CD14-positive monocyte (primary cell): ENCODE measurements at regions not wholly inside any gene's neighbourhood (a gene's known extent, or its start where the extent isn't known, plus 50 kb on each side); places are given as distances from the start of the nearest gene placed in this dataset.

Experiments used
- DNase-seq, 3 donors: peaks; one replicate each; pipeline ENCODE4 v3.0.0-alpha.2; 2011 to 2022
- H2AFZ ChIP-seq: 2 replicates; pipeline ENCODE4 v1.6.0; 2012; ENCODE audit warnings: mild to moderate bottlenecking, low read depth, low read length, inconsistent platforms; ENCODE audit not compliant: insufficient read depth, poor library complexity, severe bottlenecking
- H3K27ac ChIP-seq, 2 donors: 1 replicate in 1 of 2; 2 replicates in 1 of 2; pipeline ENCODE4 v1.5.1; 2012 to 2013; ENCODE audit warnings: low read length in 2 of 2, control low read depth in 1 of 2, inconsistent platforms in 1 of 2, low read depth in 1 of 2, mild to moderate bottlenecking in 1 of 2
- H3K27me3 ChIP-seq, 2 donors: one replicate each; pipeline versions ENCODE4 v1.6.0 to v1.6.1; 2011 to 2013; ENCODE audit warnings: low read length in 2 of 2; ENCODE audit not compliant: control insufficient read depth in 2 of 2, insufficient read depth in 2 of 2
- H3K36me3 ChIP-seq, 2 donors: replicated peaks in 1 of 2; 1 replicate in 1 of 2; 2 replicates in 1 of 2; pipeline versions ENCODE4 v1.5.1 to v1.6.1; 2012 to 2013; ENCODE audit warnings: low read length in 2 of 2, control low read depth in 1 of 2, inconsistent platforms in 1 of 2, mild to moderate bottlenecking in 1 of 2; ENCODE audit not compliant: insufficient read depth in 2 of 2, control insufficient read depth in 1 of 2
- H3K4me1 ChIP-seq, 2 donors: 1 replicate in 1 of 2; 2 replicates in 1 of 2; pipeline versions ENCODE4 v1.5.1 to v1.6.1; 2012 to 2013; ENCODE audit warnings: low read length in 2 of 2, control low read depth in 1 of 2, inconsistent platforms in 1 of 2, mild to moderate bottlenecking in 1 of 2, moderate library complexity in 1 of 2; ENCODE audit not compliant: insufficient read depth in 2 of 2, control insufficient read depth in 1 of 2
- H3K4me2 ChIP-seq: replicated peaks from 2 replicates; pipeline ENCODE3; 2012; ENCODE audit warnings: low read length, moderate library complexity, mild to moderate bottlenecking; ENCODE audit not compliant: poor library complexity, severe bottlenecking; ENCODE audit errors: extremely low read depth
- H3K4me3 ChIP-seq, 3 experiments: fragments of 200-600 bp in 1 of 3; sonication (generic) in 1 of 3; replicated peaks in 1 of 3; 1 replicate in 2 of 3; 2 replicates in 1 of 3; pipeline ENCODE4 v1.5.1; 2011 to 2013; ENCODE audit warnings: low read length in 3 of 3, mild to moderate bottlenecking in 3 of 3, control low read depth in 2 of 3, low read depth in 2 of 3, inconsistent platforms in 1 of 3, moderate library complexity in 1 of 3
- H3K79me2 ChIP-seq: 2 replicates; pipeline ENCODE4 v1.6.0; 2012; ENCODE audit warnings: mild to moderate bottlenecking, control low read depth, inconsistent platforms, low read length, moderate library complexity; ENCODE audit not compliant: insufficient read depth
- H3K9ac ChIP-seq: 2 replicates; pipeline ENCODE4 v1.6.0; 2017; ENCODE audit warnings: low read length, mild to moderate bottlenecking; ENCODE audit not compliant: insufficient read depth, poor library complexity, severe bottlenecking
- H3K9me3 ChIP-seq, 2 donors: replicated peaks in 1 of 2; 1 replicate in 1 of 2; 2 replicates in 1 of 2; pipeline versions ENCODE4 v1.5.1 to v1.6.1; 2012 to 2013; ENCODE audit warnings: low read length in 2 of 2, control low read depth in 1 of 2; ENCODE audit not compliant: control insufficient read depth in 1 of 2, insufficient read depth in 1 of 2
- H4K20me1 ChIP-seq: 2 replicates; pipeline ENCODE4 v1.6.0; 2012; ENCODE audit warnings: mild to moderate bottlenecking, low read length, control low read depth, moderate library complexity; ENCODE audit not compliant: insufficient read depth
- H3K27ac Mint-ChIP-seq, 7 donors: one replicate each; pipeline ENCODE4 v1.8.0; 2020; ENCODE audit warnings: mild to moderate bottlenecking in 7 of 7, mixed read lengths in 7 of 7, moderate library complexity in 6 of 7, inconsistent platforms in 2 of 7
- H3K27me3 Mint-ChIP-seq, 3 donors: one replicate each; pipeline ENCODE4 v1.8.0; 2021 to 2022; ENCODE audit warnings: low read depth in 3 of 3, mild to moderate bottlenecking in 3 of 3, mixed read lengths in 3 of 3, moderate library complexity in 3 of 3, inconsistent platforms in 1 of 3
- H3K36me3 Mint-ChIP-seq, 2 donors: one replicate each; pipeline ENCODE4 v1.8.0; 2020; ENCODE audit warnings: mixed read lengths in 2 of 2, inconsistent platforms in 1 of 2, mild to moderate bottlenecking in 1 of 2
- H3K4me1 Mint-ChIP-seq: one replicate; pipeline ENCODE4 v1.8.0; 2020; ENCODE audit warnings: mild to moderate bottlenecking, mixed read lengths
- H3K4me3 Mint-ChIP-seq, 2 donors: one replicate each; pipeline ENCODE4 v1.8.0; 2020; ENCODE audit warnings: mild to moderate bottlenecking in 2 of 2, mixed read lengths in 2 of 2, moderate library complexity in 1 of 2
- H3K9me3 Mint-ChIP-seq, 7 donors: one replicate each; pipeline ENCODE4 v1.8.0; 2020 to 2022; ENCODE audit warnings: mixed read lengths in 7 of 7, mild to moderate bottlenecking in 6 of 7, moderate library complexity in 6 of 7, inconsistent platforms in 2 of 7
- WGBS: methylation state at CpG from one replicate; pipeline ENCODE4 v1.1.5; 2013; ENCODE audit warnings: missing lambda C conversion rate; ENCODE audit not compliant: insufficient coverage; 5-methylcytosine and 5-hydroxymethylcytosine counted together
- intact Hi-C, 2 donors: fragments of 100-400 bp; cut with micrococcal nuclease; formaldehyde crosslinking; loops; one replicate each; pipeline versions ENCODE4 v1.15.0 to v1.15.1; 2023
- TF ChIP-seq, protein P1 (sequence below): fragments of 200-600 bp; IDR thresholded peaks from one replicate; pipeline ENCODE4 v1.8.0; 2022; ENCODE audit warnings: antibody characterized with exemption, mild to moderate bottlenecking

DNA sequence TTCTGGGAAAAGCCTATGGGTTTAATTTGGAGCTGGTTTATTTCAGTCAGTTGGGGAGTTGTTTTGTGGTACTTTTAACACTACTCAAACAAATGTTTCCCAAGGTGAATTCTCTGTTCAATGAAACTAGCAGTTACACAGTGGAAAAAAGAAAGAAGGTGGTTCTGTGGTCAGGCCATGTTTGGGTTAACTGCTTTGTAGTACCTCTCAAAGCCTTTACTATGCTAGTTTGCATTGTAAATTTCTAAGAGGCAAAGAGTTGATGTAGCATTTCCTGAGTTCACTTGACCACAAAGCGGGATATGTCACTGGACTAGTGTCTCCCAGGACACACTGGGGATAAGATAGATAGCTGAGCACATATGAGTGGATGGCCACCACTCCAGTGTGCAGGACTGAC, 145.4 kb downstream of the KIF20B start:
- Histone ChIP-seq H3K36me3 (no peaks in the 10 kb centered on the region), H3K9me3 (peaks cover 0 to 5% of the 10 kb centered on the region in 2 donors), H3K79me2 (no peaks in the 10 kb centered on the region), H3K4me2 (no peak overlapping the region), H4K20me1 (no peaks in the 10 kb centered on the region), H3K4me1 (peaks cover 7 to 10% of the 10 kb centered on the region in 2 donors), H3K4me3 (no peak overlapping the region), H3K9ac (no peak overlapping the region), H3K27ac (no peak overlapping the region), H2AFZ (no peak overlapping the region), H3K27me3 (no peaks in the 10 kb centered on the region)
- Mint-ChIP-seq H3K4me1 (peaks cover 14% of the 10 kb centered on the region), H3K36me3 (no peaks in the 10 kb centered on the region), H3K4me3 (no peak overlapping the region), H3K9me3 (peaks cover 0 to 8% (median 5%) of the 10 kb centered on the region in 7 donors), H3K27ac (no peak overlapping the region), H3K27me3 (peaks cover 2 to 8% (median 4%) of the 10 kb centered on the region in 3 donors)
- DNase-seq, result no peak
- TF ChIP-seq, protein P1, sequence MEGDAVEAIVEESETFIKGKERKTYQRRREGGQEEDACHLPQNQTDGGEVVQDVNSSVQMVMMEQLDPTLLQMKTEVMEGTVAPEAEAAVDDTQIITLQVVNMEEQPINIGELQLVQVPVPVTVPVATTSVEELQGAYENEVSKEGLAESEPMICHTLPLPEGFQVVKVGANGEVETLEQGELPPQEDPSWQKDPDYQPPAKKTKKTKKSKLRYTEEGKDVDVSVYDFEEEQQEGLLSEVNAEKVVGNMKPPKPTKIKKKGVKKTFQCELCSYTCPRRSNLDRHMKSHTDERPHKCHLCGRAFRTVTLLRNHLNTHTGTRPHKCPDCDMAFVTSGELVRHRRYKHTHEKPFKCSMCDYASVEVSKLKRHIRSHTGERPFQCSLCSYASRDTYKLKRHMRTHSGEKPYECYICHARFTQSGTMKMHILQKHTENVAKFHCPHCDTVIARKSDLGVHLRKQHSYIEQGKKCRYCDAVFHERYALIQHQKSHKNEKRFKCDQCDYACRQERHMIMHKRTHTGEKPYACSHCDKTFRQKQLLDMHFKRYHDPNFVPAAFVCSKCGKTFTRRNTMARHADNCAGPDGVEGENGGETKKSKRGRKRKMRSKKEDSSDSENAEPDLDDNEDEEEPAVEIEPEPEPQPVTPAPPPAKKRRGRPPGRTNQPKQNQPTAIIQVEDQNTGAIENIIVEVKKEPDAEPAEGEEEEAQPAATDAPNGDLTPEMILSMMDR, result no peak
- WGBS, result 100% methylated on average over 1 of the region's 1 CpG
- intact Hi-C loops, result no loop called here

DNA sequence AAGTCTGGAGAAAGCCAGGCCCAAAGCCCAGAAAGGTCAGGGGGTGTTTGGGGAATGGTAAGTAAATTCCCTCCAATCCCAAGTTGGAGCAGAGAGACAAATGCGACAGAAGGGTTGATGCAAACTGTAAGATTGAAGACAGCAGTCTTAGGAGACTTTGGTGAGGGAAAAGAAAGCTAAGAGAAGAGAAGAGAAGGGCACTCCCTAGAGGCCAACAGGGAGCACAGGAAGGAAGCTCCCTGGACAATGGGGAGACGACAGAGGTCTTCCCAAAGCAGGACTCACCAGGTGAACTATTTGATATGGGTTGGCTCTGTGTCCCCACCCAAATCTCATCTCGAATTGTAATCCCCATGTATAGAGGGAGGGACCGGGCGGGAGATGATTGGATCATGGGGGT, 151.5 kb downstream of the KIF20B start:
- no peak overlapping the region for H3K4me3 Mint-ChIP-seq
- no peaks in the 10 kb centered on the region for H3K79me2 ChIP-seq
- H3K27me3 Mint-ChIP-seq, result peaks cover 1 to 3% (median 2%) of the 10 kb centered on the region in 3 donors
- H3K9me3 ChIP-seq, result peaks cover 0 to 5% of the 10 kb centered on the region in 2 donors
- intact Hi-C loops, result no loop called here
- DNase-seq, result no peak
- no peaks in the 10 kb centered on the region for H3K27me3 ChIP-seq
- H3K4me3 ChIP-seq, result no peak overlapping the region
- H3K36me3 Mint-ChIP-seq, result no peaks in the 10 kb centered on the region
- H3K4me1 ChIP-seq, result no peaks in the 10 kb centered on the region
- H3K27ac ChIP-seq, result no peak overlapping the region
- no peak overlapping the region for H3K9ac ChIP-seq
- no peak overlapping the region for H3K27ac Mint-ChIP-seq
- H2AFZ ChIP-seq, result no peak overlapping the region
- H4K20me1 ChIP-seq, result no peaks in the 10 kb centered on the region
- H3K9me3 Mint-ChIP-seq, result peaks cover 0 to 11% (median 3%) of the 10 kb centered on the region in 7 donors
- TF ChIP-seq, protein P1, result no peak
- 80% methylated on average over 1 of the region's 5 CpGs for WGBS
- no peak overlapping the region for H3K4me2 ChIP-seq
- no peaks in the 10 kb centered on the region for H3K36me3 ChIP-seq
- H3K4me1 Mint-ChIP-seq, result peaks cover 5% of the 10 kb centered on the region
